GM19468 (cell line): ENCODE measurements at regions not wholly inside any gene's neighbourhood (a gene's known extent, or its start where the extent isn't known, plus 50 kb on each side); places are given as distances from the start of the nearest gene placed in this dataset.

Experiments used
- ATAC-seq: cut with Tn5 transposase; IDR thresholded peaks from one replicate; pipeline ENCODE4 v1.9.1; 2021; ENCODE audit warnings: mild to moderate bottlenecking, moderate library complexity, moderate number of reproducible peaks; ENCODE audit not compliant: unreplicated experiment; ENCODE audit errors: extremely low read depth

GRCh38 chr13:74836628-74837027 is 645.3 kb downstream of the TBC1D4 start:
- no peak for ATAC-seq

- ATAC-seq, result no peak
Observed at GRCh38 chr13:74835579-74835978, 646.4 kb downstream of the TBC1D4 start.

GRCh38 chr13:74825938-74826246 is 656.1 kb downstream of the TBC1D4 start:
- no peak for ATAC-seq

GRCh38 chr13:74825152-74825937 is 656.6 kb downstream of the TBC1D4 start:
- no peak for ATAC-seq

GRCh38 chr13:74820809-74821208 is 661.2 kb downstream of the TBC1D4 start:
- ATAC-seq, result no peak

GRCh38 chr13:74819549-74819948 is 662.4 kb downstream of the TBC1D4 start:
- no peak for ATAC-seq

- ATAC-seq, result no peak
Observed at GRCh38 chr13:74816737-74817136, 665.2 kb downstream of the TBC1D4 start.

- ATAC-seq, result no peak
Observed at GRCh38 chr13:74796157-74796556, 662.0 kb upstream of the KLF12 start.

- no peak for ATAC-seq
Observed at GRCh38 chr13:74795526-74795925, 661.3 kb upstream of the KLF12 start.

GRCh38 chr13:74794582-74794981 is 660.4 kb upstream of the KLF12 start:
- no peak for ATAC-seq

- no peak for ATAC-seq
Observed at GRCh38 chr13:74794147-74794546, 659.9 kb upstream of the KLF12 start.

GRCh38 chr13:74784959-74785358 is 650.8 kb upstream of the KLF12 start:
- ATAC-seq, result no peak

GRCh38 chr13:74778946-74779345 is 644.7 kb upstream of the KLF12 start:
- no peak for ATAC-seq

- no peak for ATAC-seq
Observed at GRCh38 chr13:74778087-74778486, 643.9 kb upstream of the KLF12 start.

- no peak for ATAC-seq
Observed at GRCh38 chr13:74774264-74774663, 640.1 kb upstream of the KLF12 start.

- no peak for ATAC-seq
Observed at GRCh38 chr13:74773248-74773647, 639.0 kb upstream of the KLF12 start.

- no peak for ATAC-seq
Observed at GRCh38 chr13:74771964-74772363, 637.8 kb upstream of the KLF12 start.

- no peak for ATAC-seq
Observed at GRCh38 chr13:74770361-74770760, 636.2 kb upstream of the KLF12 start.

GRCh38 chr13:74769333-74769732 is 635.1 kb upstream of the KLF12 start:
- ATAC-seq, result no peak

- no peak for ATAC-seq
Observed at GRCh38 chr13:74768521-74769085, 634.4 kb upstream of the KLF12 start.

GRCh38 chr13:74767050-74767449 is 632.8 kb upstream of the KLF12 start:
- ATAC-seq, result no peak

GRCh38 chr13:74765955-74766354 is 631.8 kb upstream of the KLF12 start:
- no peak for ATAC-seq
